ENCODE measurements at regions not wholly inside any gene's neighbourhood (a gene's known extent, or its start where the extent isn't known, plus 50 kb on each side); places are given as distances from the start of the nearest gene placed in this dataset.

GRCh38 chr20:61026731-61027130 is 225.3 kb upstream of the CDH4 start:
- POLR2A ChIA-PET = interaction anchor here in 1 of 2 donors (0.5 kb wide), 1 partner anchor 334 kb away, joined by 4 read pairs; no protein-coding TSS in a partner anchor
- H3K27me3 Mint-ChIP-seq = no peaks in the 10 kb centered on the region
- WGBS (ENCODE audit: insufficient coverage) = 75% methylated on average over 4 of the region's 5 CpGs
- H3K9me3 ChIP-seq = no peaks in the 10 kb centered on the region
- H3K4me1 ChIP-seq (ENCODE audit: control insufficient read depth in 1 of 2, extremely low read depth in 1 of 2, insufficient read depth in 2 of 2, low read length in 2 of 2) = no peaks in the 10 kb centered on the region
- ATAC-seq (replicated peaks in 1 of 4) (no peak), DNase-seq (no peak)
- CTCF ChIA-PET = no interaction called here
- H3K36me3 Mint-ChIP-seq = no peaks in the 10 kb centered on the region
- H3K9me3 Mint-ChIP-seq = peaks cover 2 to 13% (median 4%) of the 10 kb centered on the region in 3 donors
- H3K27ac Mint-ChIP-seq = no peak overlapping the region
- peaks cover 0 to 2% of the 10 kb centered on the region in 2 experiments for H3K27me3 ChIP-seq (replicated peaks in 1 of 2; ENCODE audit: control insufficient read depth in 2 of 2, extremely low read depth in 1 of 2, insufficient read depth in 2 of 2, low read length in 1 of 2)
- no peak overlapping the region for H3K4me3 Mint-ChIP-seq
- no peak overlapping the region for H3K4me3 ChIP-seq (ENCODE audit: control insufficient read depth in 1 of 2, extremely low read depth in 1 of 2, low read length in 1 of 2)
- H3K36me3 ChIP-seq (ENCODE audit: control insufficient read depth in 2 of 2, extremely low read depth in 1 of 2, insufficient read depth in 1 of 2, low read length in 1 of 2) = no peaks in the 10 kb centered on the region
- no peaks in the 10 kb centered on the region for H3K4me1 Mint-ChIP-seq
- no peak overlapping the region for H3K27ac ChIP-seq (ENCODE audit: low read length)

- Histone ChIP-seq H3K9me3 (no peaks in the 10 kb centered on the region), H3K27ac (ENCODE audit: low read length) (no peak overlapping the region), H3K4me3 (ENCODE audit: control insufficient read depth in 1 of 2, extremely low read depth in 1 of 2, low read length in 1 of 2) (no peak overlapping the region), H3K27me3 (replicated peaks in 1 of 2; ENCODE audit: control insufficient read depth in 2 of 2, extremely low read depth in 1 of 2, insufficient read depth in 2 of 2, low read length in 1 of 2) (peaks cover 0 to 2% of the 10 kb centered on the region in 2 experiments), H3K36me3 (ENCODE audit: control insufficient read depth in 2 of 2, extremely low read depth in 1 of 2, insufficient read depth in 1 of 2, low read length in 1 of 2) (no peaks in the 10 kb centered on the region), H3K4me1 (ENCODE audit: control insufficient read depth in 1 of 2, extremely low read depth in 1 of 2, insufficient read depth in 2 of 2, low read length in 2 of 2) (no peaks in the 10 kb centered on the region)
- H3K27ac Mint-ChIP-seq = no peak overlapping the region
- ChIA-PET POLR2A (no interaction called here), CTCF (no interaction called here)
- H3K4me1 Mint-ChIP-seq = no peaks in the 10 kb centered on the region
- DNase-seq (no peak), ATAC-seq (replicated peaks in 1 of 4) (no peak)
- H3K27me3 Mint-ChIP-seq = peaks cover 0 to 3% of the 10 kb centered on the region in 2 donors
- H3K4me3 Mint-ChIP-seq = no peak overlapping the region
- H3K9me3 Mint-ChIP-seq = peaks cover 2 to 13% (median 4%) of the 10 kb centered on the region in 3 donors
- no peaks in the 10 kb centered on the region for H3K36me3 Mint-ChIP-seq
- no CpG with 5 or more reads among the region's 4 CpGs for WGBS (ENCODE audit: insufficient coverage)
Observed at GRCh38 chr20:61027218-61027617, 224.8 kb upstream of the CDH4 start.

GRCh38 chr20:61030130-61030529 is 221.9 kb upstream of the CDH4 start:
- H3K9me3 Mint-ChIP-seq = peaks cover 2 to 13% (median 10%) of the 10 kb centered on the region in 3 donors
- H3K36me3 Mint-ChIP-seq = no peaks in the 10 kb centered on the region
- CTCF ChIA-PET = no interaction called here
- no peak overlapping the region for H3K27ac Mint-ChIP-seq
- ATAC-seq (replicated peaks in 1 of 4) = no peak
- Histone ChIP-seq H3K27me3 (replicated peaks in 1 of 2; ENCODE audit: control insufficient read depth in 2 of 2, extremely low read depth in 1 of 2, insufficient read depth in 2 of 2, low read length in 1 of 2) (no peaks in the 10 kb centered on the region), H3K36me3 (ENCODE audit: control insufficient read depth in 2 of 2, extremely low read depth in 1 of 2, insufficient read depth in 1 of 2, low read length in 1 of 2) (no peaks in the 10 kb centered on the region), H3K4me3 (ENCODE audit: control insufficient read depth in 1 of 2, extremely low read depth in 1 of 2, low read length in 1 of 2) (no peak overlapping the region), H3K4me1 (ENCODE audit: control insufficient read depth in 1 of 2, extremely low read depth in 1 of 2, insufficient read depth in 2 of 2, low read length in 2 of 2) (no peaks in the 10 kb centered on the region), H3K27ac (ENCODE audit: low read length) (no peak overlapping the region), H3K9me3 (peaks cover 2% of the 10 kb centered on the region)
- no peaks in the 10 kb centered on the region for H3K4me1 Mint-ChIP-seq
- no peak overlapping the region for H3K4me3 Mint-ChIP-seq
- H3K27me3 Mint-ChIP-seq = peaks cover 0 to 3% of the 10 kb centered on the region in 2 donors
- POLR2A ChIA-PET = no interaction called here
- no peak for DNase-seq

DNA sequence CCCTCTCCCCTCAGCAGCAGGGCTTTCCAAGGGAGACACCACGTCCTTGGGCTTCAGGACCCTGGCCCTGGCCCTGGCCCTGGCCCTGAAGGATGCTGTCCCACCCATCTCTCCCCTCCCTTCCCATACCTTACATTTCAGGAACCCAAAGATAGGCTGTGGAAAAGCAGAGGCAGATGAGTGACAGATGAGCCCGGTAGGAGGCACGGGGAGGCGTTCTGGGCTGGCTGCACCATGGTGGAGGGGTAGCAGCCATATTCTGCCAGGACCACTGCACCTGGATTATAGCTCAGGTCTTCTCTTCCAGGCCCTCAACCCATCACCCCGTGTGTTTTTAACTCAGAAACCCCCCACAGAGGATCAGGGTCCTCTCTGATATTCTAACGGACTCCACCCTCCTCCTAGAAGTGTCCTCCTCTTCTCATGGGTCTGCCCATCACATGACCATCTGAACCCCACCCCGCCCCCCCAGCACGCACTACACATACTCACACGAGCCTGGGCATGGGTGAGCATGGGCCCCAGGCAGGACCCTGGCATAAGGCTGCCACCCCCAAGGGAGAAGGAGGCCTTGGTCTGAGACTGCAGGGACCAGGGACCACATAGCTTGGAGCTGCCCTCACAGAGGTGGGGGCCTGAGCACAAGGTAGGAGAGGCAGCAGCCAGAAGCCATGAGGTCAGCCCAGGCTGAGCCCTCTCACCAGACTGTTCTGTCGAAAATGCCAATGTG is 220.8 kb upstream of the CDH4 start:
- ChIA-PET CTCF (no interaction called here), POLR2A (no interaction called here)
- no peaks in the 10 kb centered on the region for H3K4me1 Mint-ChIP-seq
- ATAC-seq (replicated peaks in 1 of 4) = no peak
- no peaks in the 10 kb centered on the region for H3K36me3 Mint-ChIP-seq
- Histone ChIP-seq H3K27me3 (replicated peaks in 1 of 2; ENCODE audit: control insufficient read depth in 2 of 2, extremely low read depth in 1 of 2, insufficient read depth in 2 of 2, low read length in 1 of 2) (no peaks in the 10 kb centered on the region), H3K9me3 (peaks cover 2% of the 10 kb centered on the region), H3K4me1 (ENCODE audit: control insufficient read depth in 1 of 2, extremely low read depth in 1 of 2, insufficient read depth in 2 of 2, low read length in 2 of 2) (no peaks in the 10 kb centered on the region), H3K4me3 (ENCODE audit: control insufficient read depth in 1 of 2, extremely low read depth in 1 of 2, low read length in 1 of 2) (no peak overlapping the region), H3K27ac (ENCODE audit: low read length) (no peak overlapping the region), H3K36me3 (ENCODE audit: control insufficient read depth in 2 of 2, extremely low read depth in 1 of 2, insufficient read depth in 1 of 2, low read length in 1 of 2) (no peaks in the 10 kb centered on the region)
- no peak overlapping the region for H3K4me3 Mint-ChIP-seq
- DNase-seq = no peak
- 51% methylated on average over 6 of the region's 10 CpGs for WGBS (ENCODE audit: insufficient coverage)
- H3K27me3 Mint-ChIP-seq = peaks cover 0 to 3% of the 10 kb centered on the region in 2 donors
- peaks cover 2 to 13% (median 7%) of the 10 kb centered on the region in 3 donors for H3K9me3 Mint-ChIP-seq
- H3K27ac Mint-ChIP-seq = no peak overlapping the region

DNA sequence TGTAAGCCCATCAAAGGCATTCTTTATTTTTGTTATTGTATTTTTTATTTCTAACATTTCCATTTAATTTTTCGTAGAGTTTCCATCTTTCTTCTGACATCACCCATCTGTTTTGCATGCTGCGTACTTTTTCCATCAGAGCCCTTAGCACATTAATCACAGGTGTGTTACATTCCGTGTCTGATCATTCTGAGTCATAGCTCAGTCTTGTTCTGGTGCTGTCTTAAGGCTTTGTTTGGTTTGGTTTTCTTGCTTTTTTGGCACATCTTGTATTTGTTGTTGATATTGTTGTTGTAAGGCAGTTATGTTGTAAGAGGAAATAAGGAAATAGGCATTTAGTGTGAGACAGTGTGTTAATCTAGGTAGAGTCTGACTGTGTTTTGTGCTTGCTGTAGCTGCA is 214.6 kb upstream of the CDH4 start:
- Histone ChIP-seq H3K27ac (ENCODE audit: low read length) (no peak overlapping the region), H3K27me3 (replicated peaks in 1 of 2; ENCODE audit: control insufficient read depth in 2 of 2, extremely low read depth in 1 of 2, insufficient read depth in 2 of 2, low read length in 1 of 2) (peaks cover 0 to 7% of the 10 kb centered on the region in 2 experiments), H3K36me3 (ENCODE audit: control insufficient read depth in 2 of 2, extremely low read depth in 1 of 2, insufficient read depth in 1 of 2, low read length in 1 of 2) (no peaks in the 10 kb centered on the region), H3K4me3 (ENCODE audit: control insufficient read depth in 1 of 2, extremely low read depth in 1 of 2, low read length in 1 of 2) (no peak overlapping the region), H3K9me3 (peaks cover 2% of the 10 kb centered on the region), H3K4me1 (ENCODE audit: control insufficient read depth in 1 of 2, extremely low read depth in 1 of 2, insufficient read depth in 2 of 2, low read length in 2 of 2) (no peaks in the 10 kb centered on the region)
- DNase-seq = no peak
- ChIA-PET CTCF (no interaction called here), POLR2A (no interaction called here)
- Mint-ChIP-seq H3K27ac (no peak overlapping the region), H3K9me3 (peaks cover 6 to 14% (median 7%) of the 10 kb centered on the region in 3 donors), H3K27me3 (no peaks in the 10 kb centered on the region), H3K36me3 (no peaks in the 10 kb centered on the region), H3K4me1 (no peaks in the 10 kb centered on the region), H3K4me3 (no peak overlapping the region)
- WGBS (ENCODE audit: insufficient coverage) = 60% methylated on average over 2 of the region's 3 CpGs
- ATAC-seq (replicated peaks in 1 of 4) = no peak

- POLR2A ChIA-PET = no interaction called here
- WGBS (ENCODE audit: insufficient coverage) = 72% methylated on average over 3 of the region's 4 CpGs
- H3K27ac ChIP-seq (ENCODE audit: low read length) = no peak overlapping the region
- Mint-ChIP-seq H3K4me3 (no peak overlapping the region), H3K9me3 (peaks cover 0 to 14% (median 7%) of the 10 kb centered on the region in 3 donors), H3K27ac (no peak overlapping the region), H3K27me3 (no peaks in the 10 kb centered on the region), H3K4me1 (no peaks in the 10 kb centered on the region), H3K36me3 (no peaks in the 10 kb centered on the region)
- no peak for ATAC-seq (replicated peaks in 1 of 4)
- H3K4me1 ChIP-seq (ENCODE audit: control insufficient read depth in 1 of 2, extremely low read depth in 1 of 2, insufficient read depth in 2 of 2, low read length in 2 of 2) = no peaks in the 10 kb centered on the region
- no peak for DNase-seq
- no peaks in the 10 kb centered on the region for H3K36me3 ChIP-seq (ENCODE audit: control insufficient read depth in 2 of 2, extremely low read depth in 1 of 2, insufficient read depth in 1 of 2, low read length in 1 of 2)
- CTCF ChIA-PET = no interaction called here
- H3K27me3 ChIP-seq (replicated peaks in 1 of 2; ENCODE audit: control insufficient read depth in 2 of 2, extremely low read depth in 1 of 2, insufficient read depth in 2 of 2, low read length in 1 of 2) = peaks cover 0 to 13% of the 10 kb centered on the region in 2 experiments
- no peaks in the 10 kb centered on the region for H3K9me3 ChIP-seq
- no peak overlapping the region for H3K4me3 ChIP-seq (ENCODE audit: control insufficient read depth in 1 of 2, extremely low read depth in 1 of 2, low read length in 1 of 2)
Observed at GRCh38 chr20:61041481-61041880, 210.6 kb upstream of the CDH4 start.

All from T-cell (primary cell).